GM10248 (cell line): ENCODE measurements at regions not wholly inside any gene's neighbourhood (a gene's known extent, or its start where the extent isn't known, plus 50 kb on each side); places are given as distances from the start of the nearest gene placed in this dataset.
A peak's percentile ranks its signal among the peaks of the same experiment; 100 is the strongest.

Experiments
- CTCF ChIA-PET: fragments of 300-600 bp; sonication (Branson Sonifier 250); formaldehyde crosslinking; extraction: SDS; loops from one replicate; lab custom pipeline; 2021; ENCODE audit warnings: antibody characterized with exemption; lab: Yijun Ruan, JAX
- POLR2A ChIA-PET: fragments of 350-650 bp; sonication (Branson Sonifier 250); formaldehyde crosslinking; extraction: SDS; loops from one replicate; lab custom pipeline; 2020; ENCODE audit warnings: antibody characterized with exemption; lab: Yijun Ruan, JAX
- DNase-seq: peaks from one replicate; pipeline ENCODE4 v3.0.0; 2012; ENCODE audit errors: extremely low spot score
- TF ChIP-seq, protein P1 (sequence below): IDR thresholded peaks from 2 replicates; pipeline ENCODE4 v1.5.1; 2012; ENCODE audit warnings: mild to moderate bottlenecking, low read depth; ENCODE audit errors: extremely low read depth, missing control alignments, control extremely low read depth

DNA sequence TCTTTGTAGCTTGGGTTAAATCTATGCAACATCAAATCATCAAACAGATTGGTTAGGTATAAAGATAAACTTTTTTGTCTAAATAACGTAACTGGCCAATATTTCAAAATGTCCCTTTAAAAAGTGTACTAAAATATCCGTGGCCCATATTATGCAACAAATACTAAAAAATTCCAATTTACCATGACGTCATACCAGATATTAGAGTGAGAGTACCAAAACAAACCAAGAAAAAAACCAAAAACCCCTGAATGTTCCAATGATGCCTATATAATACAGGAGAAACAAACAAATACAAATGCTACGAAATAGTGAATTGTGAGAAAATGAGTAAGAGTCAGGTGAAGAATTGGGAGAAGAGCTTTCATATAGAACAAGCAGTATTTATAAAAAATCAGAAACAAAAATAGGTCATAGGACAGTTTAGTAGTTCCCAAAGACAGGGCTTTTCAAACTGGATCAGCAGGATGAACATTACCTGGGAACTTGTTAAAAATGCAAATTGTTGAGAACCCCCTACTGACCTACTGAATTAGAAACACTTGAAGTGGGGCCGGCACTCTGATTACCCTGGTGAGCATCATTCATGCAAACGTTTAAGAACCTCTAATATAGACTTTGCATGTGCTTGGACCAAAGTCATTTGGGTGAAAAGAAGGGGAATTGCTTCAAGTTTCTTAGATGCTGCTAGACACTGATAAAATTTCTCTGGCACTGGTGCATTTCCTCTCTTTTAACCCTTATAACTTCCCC, 753.7 kb downstream of the DSC3 start:
- ChIA-PET POLR2A (no interaction called here), CTCF (interaction anchor here (1.3 to 1.6 kb wide), 2 partner anchors 8 to 414 kb away, joined by 5 to 10 read pairs; no protein-coding TSS in a partner anchor)
- TF ChIP-seq, protein P1, sequence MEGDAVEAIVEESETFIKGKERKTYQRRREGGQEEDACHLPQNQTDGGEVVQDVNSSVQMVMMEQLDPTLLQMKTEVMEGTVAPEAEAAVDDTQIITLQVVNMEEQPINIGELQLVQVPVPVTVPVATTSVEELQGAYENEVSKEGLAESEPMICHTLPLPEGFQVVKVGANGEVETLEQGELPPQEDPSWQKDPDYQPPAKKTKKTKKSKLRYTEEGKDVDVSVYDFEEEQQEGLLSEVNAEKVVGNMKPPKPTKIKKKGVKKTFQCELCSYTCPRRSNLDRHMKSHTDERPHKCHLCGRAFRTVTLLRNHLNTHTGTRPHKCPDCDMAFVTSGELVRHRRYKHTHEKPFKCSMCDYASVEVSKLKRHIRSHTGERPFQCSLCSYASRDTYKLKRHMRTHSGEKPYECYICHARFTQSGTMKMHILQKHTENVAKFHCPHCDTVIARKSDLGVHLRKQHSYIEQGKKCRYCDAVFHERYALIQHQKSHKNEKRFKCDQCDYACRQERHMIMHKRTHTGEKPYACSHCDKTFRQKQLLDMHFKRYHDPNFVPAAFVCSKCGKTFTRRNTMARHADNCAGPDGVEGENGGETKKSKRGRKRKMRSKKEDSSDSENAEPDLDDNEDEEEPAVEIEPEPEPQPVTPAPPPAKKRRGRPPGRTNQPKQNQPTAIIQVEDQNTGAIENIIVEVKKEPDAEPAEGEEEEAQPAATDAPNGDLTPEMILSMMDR = no peak
- no peak for DNase-seq

DNA sequence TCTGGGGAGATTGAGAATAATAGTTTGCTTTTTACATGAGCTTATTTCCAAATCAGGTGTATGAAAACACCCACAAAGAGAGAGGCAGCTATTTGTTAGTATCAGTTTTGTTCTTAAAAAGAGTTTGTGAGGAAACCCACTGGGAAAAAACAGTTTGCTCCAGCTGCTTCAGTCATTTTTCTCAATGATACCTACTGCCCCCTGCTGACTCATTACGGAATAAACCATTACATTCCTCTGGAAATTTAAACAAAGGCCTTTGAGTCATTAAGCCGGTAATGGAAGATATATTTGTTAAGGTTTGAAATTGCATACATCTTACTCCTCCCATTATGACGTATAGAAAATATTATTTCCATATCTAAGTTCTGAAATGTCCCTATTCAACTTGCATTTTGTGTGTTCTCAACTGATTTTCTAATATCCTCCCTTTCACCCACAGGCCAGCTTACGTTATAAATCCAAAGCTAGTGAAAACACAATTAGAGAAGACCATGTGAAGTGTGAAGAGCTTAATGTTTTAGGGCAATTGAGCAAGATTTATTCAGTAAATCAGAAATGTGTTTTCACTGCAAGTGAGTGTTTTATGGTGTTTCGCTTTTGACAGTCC, 761.6 kb downstream of the DSC3 start:
- TF ChIP-seq, protein P1 = peak; percentile 54
- CTCF ChIA-PET = interaction anchor here (0.7 to 4.2 kb wide), 13 partner anchors 9 to 404 kb away, joined by 3 to 47 read pairs (median 7); no protein-coding TSS in a partner anchor
- DNase-seq = no peak
- POLR2A ChIA-PET = no interaction called here

DNA sequence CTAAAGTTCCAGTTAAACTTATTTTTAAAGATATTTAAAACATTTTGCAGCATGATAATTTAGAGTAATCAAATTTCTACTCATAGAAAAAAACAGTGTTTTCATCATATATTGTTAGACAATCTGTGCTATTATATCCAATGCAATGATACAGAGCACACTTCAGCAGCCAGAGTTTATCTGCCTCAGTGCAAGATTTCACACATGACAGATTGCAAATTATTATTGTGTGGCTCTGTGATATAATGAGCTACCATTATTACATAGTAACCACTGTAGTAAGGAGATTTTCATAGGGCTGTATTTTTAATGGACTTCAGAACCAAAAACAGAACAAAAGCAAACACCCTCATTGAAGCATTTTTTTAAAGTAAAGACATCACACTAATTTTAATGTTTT, 762.4 kb downstream of the DSC3 start:
- TF ChIP-seq, protein P1 = no peak
- ChIA-PET CTCF (interaction anchor here (0.9 to 4.2 kb wide), 11 partner anchors 10 to 403 kb away, joined by 3 to 47 read pairs (median 7); no protein-coding TSS in a partner anchor), POLR2A (no interaction called here)
- no peak for DNase-seq

DNA sequence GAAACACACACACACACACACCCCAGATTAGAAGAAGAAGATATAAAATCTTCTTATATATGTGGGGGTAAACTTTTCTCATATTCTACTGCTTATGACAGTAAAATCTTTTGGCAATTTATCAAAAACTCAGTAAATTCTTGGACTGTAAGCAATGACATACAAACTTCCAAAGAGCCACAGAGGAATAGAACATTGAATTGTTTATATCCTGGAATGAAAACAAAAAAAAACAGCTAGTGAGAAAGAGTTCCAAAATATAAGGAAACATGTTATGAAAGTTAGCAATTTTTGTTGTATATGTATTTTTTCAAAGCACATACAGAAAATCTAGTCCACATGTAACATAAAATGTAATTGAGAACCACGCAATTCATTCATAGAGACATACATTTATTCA, 764.9 kb downstream of the DSC3 start:
- ChIA-PET POLR2A (no interaction called here), CTCF (no interaction called here)
- no peak for DNase-seq
- TF ChIP-seq, protein P1 = no peak

DNA sequence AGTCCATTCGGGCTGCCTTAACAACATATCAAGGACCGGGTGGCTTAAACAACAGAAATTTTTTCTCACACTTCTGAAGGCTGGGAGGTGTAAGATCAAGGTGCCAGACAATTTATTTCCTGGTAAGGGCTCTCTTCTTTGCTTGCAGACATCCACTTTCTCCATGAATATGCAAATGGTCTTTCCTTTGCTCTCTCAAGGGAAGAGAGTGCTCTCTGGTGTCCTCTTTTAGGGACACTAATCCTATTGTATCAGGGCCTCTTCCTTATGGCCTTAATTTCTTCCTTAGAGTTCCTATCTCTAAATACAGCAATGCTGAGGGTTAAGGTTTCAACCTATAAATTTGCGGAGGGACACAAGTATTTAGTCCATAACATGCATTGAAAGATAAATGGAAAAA, 770.8 kb downstream of the DSC3 start:
- TF ChIP-seq, protein P1 = no peak
- ChIA-PET POLR2A (no interaction called here), CTCF (no interaction called here)
- DNase-seq = no peak

DNA sequence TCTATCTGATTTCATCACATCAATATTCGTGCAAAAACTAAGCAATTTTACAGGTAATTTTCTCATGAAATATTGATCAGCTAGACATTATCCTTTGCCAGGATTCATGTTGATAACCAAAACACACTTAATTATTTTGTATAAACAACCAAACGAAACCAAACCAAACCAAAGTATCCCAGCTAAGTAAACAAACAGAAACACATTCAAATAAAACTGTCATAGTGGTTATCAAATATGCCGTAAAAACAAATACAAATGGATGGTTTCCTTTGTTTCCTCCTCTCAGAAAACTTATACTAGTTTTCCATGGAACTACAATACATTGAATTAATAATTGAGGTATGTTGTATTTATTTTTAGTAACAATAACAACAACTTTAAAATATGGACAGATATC, 777.4 kb downstream of the DSC3 start:
- TF ChIP-seq, protein P1 = no peak
- no peak for DNase-seq
- ChIA-PET CTCF (interaction anchor here (0.9 to 1.6 kb wide), 2 partner anchors 15 to 16 kb away, joined by 3 to 7 read pairs; no protein-coding TSS in a partner anchor), POLR2A (no interaction called here)
